ENCODE measurements at regions not wholly inside any gene's neighbourhood (a gene's known extent, or its start where the extent isn't known, plus 50 kb on each side); places are given as distances from the start of the nearest gene placed in this dataset.

GRCh38 chr1:21344098-21344749, 54.0 kb upstream of the ECE1 start:
- TF ChIP-seq CTCF (IDR thresholded peaks at IDR 0.05; ENCODE audit: control extremely low read depth, extremely low read depth, low read depth, missing control alignments) = no peak
- no peak for DNase-seq (ENCODE audit: extremely low spot score)
- ChIA-PET POLR2A (interaction anchor here (0.6 kb wide), 1 partner anchor 592 kb away, joined by 3 read pairs; no protein-coding TSS in a partner anchor), CTCF (interaction anchor here (1.0 to 1.7 kb wide), 9 partner anchors 9 to 647 kb away, joined by 3 to 25 read pairs (median 3); no protein-coding TSS in a partner anchor)

- TF ChIP-seq CTCF (IDR thresholded peaks at IDR 0.05; ENCODE audit: control extremely low read depth, extremely low read depth, low read depth, missing control alignments) = no peak
Measured at GRCh38 chr1:21342961-21343838, 52.9 kb upstream of the ECE1 start.

GRCh38 chr1:21341517-21342078, 51.3 kb upstream of the ECE1 start:
- no peak for TF ChIP-seq CTCF (IDR thresholded peaks at IDR 0.05; ENCODE audit: control extremely low read depth, extremely low read depth, low read depth, missing control alignments)
- ChIA-PET POLR2A (no interaction called here), CTCF (no interaction called here)
- no peak for DNase-seq (ENCODE audit: extremely low spot score)

More at GRCh38 chr1:21342961-21343838, 52.9 kb upstream of the ECE1 start:
- DNase-seq (ENCODE audit: extremely low spot score) = peak; percentile 61
- CTCF ChIA-PET = interaction anchor here (1.1 to 1.7 kb wide), 3 partner anchors 9 to 73 kb away, joined by 3 to 8 read pairs (median 3); no protein-coding TSS in a partner anchor
- POLR2A ChIA-PET = interaction anchor here (0.5 to 1.0 kb wide), 3 partner anchors 49 to 593 kb away, joined by 3 to 4 read pairs (median 3); no protein-coding TSS in a partner anchor

GRCh38 chr1:21341022-21341421, 50.8 kb upstream of the ECE1 start:
- no peak for DNase-seq (ENCODE audit: extremely low spot score)
- ChIA-PET CTCF (no interaction called here), POLR2A (no interaction called here)
- no peak for TF ChIP-seq CTCF (IDR thresholded peaks at IDR 0.05; ENCODE audit: control extremely low read depth, extremely low read depth, low read depth, missing control alignments)

- DNase-seq (ENCODE audit: extremely low spot score) = no peak
- CTCF ChIA-PET = no interaction called here
Measured at GRCh38 chr1:21340230-21340945, 50.1 kb upstream of the ECE1 start.

More at GRCh38 chr1:21340230-21340945, 50.1 kb upstream of the ECE1 start:
- POLR2A ChIA-PET = no interaction called here
- no peak for TF ChIP-seq CTCF (IDR thresholded peaks at IDR 0.05; ENCODE audit: control extremely low read depth, extremely low read depth, low read depth, missing control alignments)
